HCT116 (cell line): ENCODE measurements at regions not wholly inside any gene's neighbourhood (a gene's known extent, or its start where the extent isn't known, plus 50 kb on each side); places are given as distances from the start of the nearest gene placed in this dataset.

Source experiments
- ATAC-seq: fragments of 200-7000 bp; cut with Tn5 transposase; 2 replicates; pipeline ENCODE4 v1.9.1; 2020; ENCODE audit warnings: mild to moderate bottlenecking, moderate library complexity
- BruUV-seq: library from RNA; stranded (reverse); fragments of 400-500 nt; replicated peaks from 2 replicates; lab custom pipeline; 2021; lab: Mats Ljungman, UMichigan
- CTCF ChIA-PET: fragments of 300-600 bp; sonication (Branson Sonifier 250); formaldehyde crosslinking; loops from one replicate; lab custom pipeline; 2021; ENCODE audit warnings: antibody characterized with exemption; lab: Charles Lee
- POLR2A ChIA-PET: fragments of 300-600, 350-600 bp; sonication (Branson Sonifier 250); formaldehyde crosslinking; loops from one replicate; lab custom pipeline; 2021; ENCODE audit warnings: antibody characterized with exemption; lab: Charles Lee
- RAD21 ChIA-PET, 2 experiments: fragments of 300-600 bp; sonication (Branson Sonifier 250); formaldehyde crosslinking; loops; one replicate each; lab custom pipeline; 2023; ENCODE audit warnings: low total read pairs in 2 of 2; ENCODE audit not compliant: uncharacterized antibody in 2 of 2, unreplicated experiment in 2 of 2, low non-redundant PET in 1 of 2; lab: Charles Lee
- DNase-seq: peaks from one replicate; pipeline ENCODE4 v3.0.0-alpha.2; 2010; ENCODE audit warnings: low read depth, low spot score
- H2AFZ ChIP-seq: fragments of 200-600 bp; shearing (Covaris generic), sonication (generic); 2 replicates; pipeline ENCODE4 v1.6.1; 2017; ENCODE audit warnings: low read depth, mixed run types, mixed read lengths, antibody characterized with exemption, low read length; ENCODE audit not compliant: poor library complexity, severe bottlenecking
- H3K27ac ChIP-seq: 2 replicates; pipeline ENCODE4 v1.5.1; 2012; ENCODE audit warnings: low read depth, low read length
- H3K27me3 ChIP-seq: fragments of 200-600 bp; sonication (generic); 2 replicates; pipeline ENCODE4 v1.6.1; 2016; ENCODE audit warnings: mixed run types, low read length, mixed read lengths; ENCODE audit not compliant: insufficient read depth
- H3K36me3 ChIP-seq, 2 experiments: fragments of 200-500 bp in 1 of 2; fragments of 200-600 bp in 1 of 2; sonication (Bioruptor generic) in 1 of 2; sonication (generic) in 1 of 2; 2 replicates each; pipeline versions ENCODE4 v1.5.1 to v1.6.1; 2014 to 2016; ENCODE audit warnings: low read length in 2 of 2, inconsistent platforms in 1 of 2, mixed read lengths in 1 of 2, mixed run types in 1 of 2; ENCODE audit not compliant: insufficient read depth in 2 of 2, control insufficient read depth in 1 of 2
- H3K4me1 ChIP-seq, 2 experiments: fragments of 200-600 bp in 1 of 2; sonication (generic) in 1 of 2; 2 replicates each; pipeline versions ENCODE4 v1.5.1 to v1.6.1; 2012 to 2017; ENCODE audit warnings: low read length in 2 of 2, inconsistent platforms in 1 of 2, mild to moderate bottlenecking in 1 of 2, mixed read lengths in 1 of 2, mixed run types in 1 of 2, moderate library complexity in 1 of 2; ENCODE audit not compliant: insufficient read depth in 2 of 2, control insufficient read depth in 1 of 2
- H3K4me2 ChIP-seq: fragments of 200-600 bp; sonication (generic); 2 replicates; pipeline ENCODE4 v1.6.1; 2017; ENCODE audit warnings: mixed run types, low read length, mixed read lengths
- H3K4me3 ChIP-seq, 2 experiments: fragments of 200-600 bp in 1 of 2; sonication (generic) in 1 of 2; replicated peaks in 1 of 2; 2 replicates each; pipeline ENCODE4 v1.5.1; 2011 to 2016; ENCODE audit warnings: low read length in 2 of 2, control low read depth in 1 of 2, low read depth in 1 of 2, mild to moderate bottlenecking in 1 of 2, mixed read lengths in 1 of 2, mixed run types in 1 of 2
- H3K79me2 ChIP-seq: fragments of 200-600 bp; sonication (generic); 2 replicates; pipeline ENCODE4 v1.6.1; 2017; ENCODE audit warnings: mild to moderate bottlenecking, mixed run types, low read length, moderate library complexity, mixed read lengths; ENCODE audit not compliant: insufficient read depth
- H3K9ac ChIP-seq: fragments of 200-600 bp; sonication (generic); 2 replicates; pipeline ENCODE4 v1.6.1; 2016; ENCODE audit warnings: low read length, mixed read lengths
- H3K9me2 ChIP-seq: fragments of 200-600 bp; sonication (generic), shearing (Covaris generic); 2 replicates; pipeline ENCODE4 v1.6.1; 2017; ENCODE audit warnings: mixed run types, mild to moderate bottlenecking, moderate library complexity; ENCODE audit not compliant: insufficient read depth
- H3K9me3 ChIP-seq, 2 experiments: fragments of 200-500 bp in 1 of 2; fragments of 200-600 bp in 1 of 2; sonication (Bioruptor generic) in 1 of 2; sonication (generic) in 1 of 2; 2 replicates each; pipeline ENCODE4 v1.6.1; 2014 to 2017; ENCODE audit warnings: low read length in 2 of 2, mixed read lengths in 2 of 2, inconsistent platforms in 1 of 2, low read depth in 1 of 2, mild to moderate bottlenecking in 1 of 2, mixed run types in 1 of 2, moderate library complexity in 1 of 2; ENCODE audit not compliant: control insufficient read depth in 1 of 2, insufficient read depth in 1 of 2
- H4K20me1 ChIP-seq: fragments of 200-600 bp; sonication (generic), shearing (Covaris generic); 2 replicates; pipeline ENCODE4 v1.6.1; 2017; ENCODE audit warnings: mixed run types, mild to moderate bottlenecking, moderate library complexity; ENCODE audit not compliant: insufficient read depth
- ATF3 ChIP-seq: IDR thresholded peaks from 2 replicates; pipeline ENCODE4 v1.6.1; 2012
- CBX3 ChIP-seq: IDR thresholded peaks from 2 replicates; pipeline ENCODE4 v1.6.1; 2012; ENCODE audit warnings: low read depth
- CEBPB ChIP-seq: IDR thresholded peaks from 2 replicates; pipeline ENCODE4 v1.6.1; 2012; ENCODE audit warnings: low read depth
- ELF1 ChIP-seq: IDR thresholded peaks from 2 replicates; pipeline ENCODE4 v1.6.1; 2012; ENCODE audit warnings: low read depth, borderline replicate concordance
- EZH2 ChIP-seq: fragments of 200-600 bp; sonication (generic); IDR thresholded peaks from 2 replicates; pipeline ENCODE4 v1.6.1; 2017; ENCODE audit warnings: antibody characterized with exemption, mixed run types
- FOSL1 ChIP-seq: IDR thresholded peaks from 2 replicates; pipeline ENCODE4 v1.6.1; 2012; ENCODE audit warnings: low read depth
- POLR2A ChIP-seq: IDR thresholded peaks from 2 replicates; pipeline ENCODE4 v1.7.0; 2011; ENCODE audit warnings: borderline replicate concordance; ENCODE audit not compliant: insufficient read depth, insufficient read length; ENCODE audit errors: extremely low read depth
- POLR2AphosphoS5 ChIP-seq: IDR thresholded peaks from 2 replicates; pipeline ENCODE4 v1.6.1; 2011; ENCODE audit warnings: mild to moderate bottlenecking, low read depth, low read length, moderate library complexity
- RAD21 ChIP-seq: IDR thresholded peaks from 2 replicates; pipeline ENCODE4 v1.6.1; 2012; ENCODE audit warnings: low read depth, mild to moderate bottlenecking
- REST ChIP-seq: IDR thresholded peaks from 2 replicates; pipeline ENCODE4 v1.6.1; 2012; ENCODE audit warnings: low read depth
- SIN3A ChIP-seq: IDR thresholded peaks from 2 replicates; pipeline ENCODE4 v1.6.1; 2012; ENCODE audit warnings: low read depth
- SP1 ChIP-seq: IDR thresholded peaks from 2 replicates; pipeline ENCODE4 v1.6.1; 2012; ENCODE audit warnings: low read depth
- SRF ChIP-seq: IDR thresholded peaks from 2 replicates; pipeline ENCODE4 v1.6.1; 2012; ENCODE audit warnings: low read depth
- TCF7L2 ChIP-seq: IDR thresholded peaks from 2 replicates; pipeline ENCODE4 v1.7.0; 2011; ENCODE audit warnings: borderline replicate concordance, inconsistent platforms; ENCODE audit not compliant: insufficient read depth, insufficient read length; ENCODE audit errors: extremely low read depth
- YY1 ChIP-seq: IDR thresholded peaks from 2 replicates; pipeline ENCODE4 v1.6.1; 2011; ENCODE audit warnings: low read length, low read depth, moderate library complexity, mild to moderate bottlenecking; ENCODE audit not compliant: insufficient replicate concordance; ENCODE audit errors: extremely low read depth
- ZNF274 ChIP-seq: fragments of 200-500 bp; sonication (Bioruptor generic); IDR thresholded peaks from 2 replicates; pipeline ENCODE4 v1.6.1; 2014; ENCODE audit warnings: mild to moderate bottlenecking, low read depth, low read length, inconsistent platforms
- intact Hi-C: fragments of 100-400 bp; cut with micrococcal nuclease; formaldehyde crosslinking; loops from 2 replicates; pipeline ENCODE4 v1.10.0; 2022
- TF ChIP-seq, protein P1 (sequence below): IDR thresholded peaks from 2 replicates; pipeline ENCODE4 v1.6.1; 2012
- TF ChIP-seq, protein P2 (sequence below), 3 experiments: fragments of 200-600 bp in 1 of 3; sonication (generic) in 1 of 3; IDR thresholded peaks in 2 of 3; conservative IDR thresholded peaks in 1 of 3; 2 replicates each; pipeline ENCODE4 v1.5.1; 2012 to 2017; ENCODE audit warnings: low read depth in 2 of 3, low read length in 2 of 3, antibody characterized with exemption in 1 of 3, borderline replicate concordance in 1 of 3, control low read depth in 1 of 3, mild to moderate bottlenecking in 1 of 3, mixed read lengths in 1 of 3, mixed run types in 1 of 3, moderate library complexity in 1 of 3; ENCODE audit not compliant: insufficient read depth in 1 of 3
- TF ChIP-seq, protein P3 (sequence below): IDR thresholded peaks from 2 replicates; pipeline ENCODE4 v1.6.1; 2011; ENCODE audit warnings: mild to moderate bottlenecking, low read length, moderate library complexity; ENCODE audit not compliant: insufficient replicate concordance; ENCODE audit errors: extremely low read depth

DNA sequence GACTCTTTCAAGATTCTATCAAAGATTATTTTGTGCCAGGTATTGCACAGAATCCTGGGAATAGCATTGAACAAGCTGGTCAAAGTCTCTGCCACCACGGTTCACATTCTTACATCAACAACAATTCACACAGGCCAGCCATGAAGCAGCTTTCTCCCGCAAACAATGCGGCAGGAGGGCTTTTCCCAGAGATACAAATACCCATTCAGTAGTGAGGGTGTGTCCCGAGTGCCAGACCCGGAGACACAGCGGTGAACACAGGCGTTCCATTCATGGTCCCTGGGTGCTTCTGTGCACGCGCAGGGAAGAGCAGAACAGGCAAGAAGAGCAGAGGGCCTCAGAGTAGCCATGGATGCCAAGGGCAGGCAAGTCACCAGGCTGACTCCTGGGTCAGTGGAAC lies 83.3 kb upstream of the PDE10A start:
- Histone ChIP-seq H4K20me1 (no peaks in the 10 kb centered on the region), H3K9ac (no peak overlapping the region), H3K9me2 (no peaks in the 10 kb centered on the region), H3K27me3 (no peaks in the 10 kb centered on the region), H3K9me3 (peaks cover 0 to 5% of the 10 kb centered on the region in 2 experiments; a peak in 1 of 4 replicates), H3K36me3 (no peaks in the 10 kb centered on the region), H3K4me2 (no peak overlapping the region), H3K79me2 (no peaks in the 10 kb centered on the region), H2AFZ (no peak overlapping the region), H3K4me1 (no peaks in the 10 kb centered on the region), H3K4me3 (no peak overlapping the region), H3K27ac (no peak overlapping the region)
- ChIA-PET CTCF (no interaction called here), RAD21 (no interaction called here), POLR2A (no interaction called here)
- DNase-seq (no peak), ATAC-seq (no peak)
- no TSS peak for BruUV-seq
- TF ChIP-seq ATF3, result no peak
- TF ChIP-seq SP1, result no peak
- TF ChIP-seq FOSL1, result no peak
- TF ChIP-seq, protein P1, sequence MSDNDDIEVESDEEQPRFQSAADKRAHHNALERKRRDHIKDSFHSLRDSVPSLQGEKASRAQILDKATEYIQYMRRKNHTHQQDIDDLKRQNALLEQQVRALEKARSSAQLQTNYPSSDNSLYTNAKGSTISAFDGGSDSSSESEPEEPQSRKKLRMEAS, result no peak
- TF ChIP-seq, protein P2, sequence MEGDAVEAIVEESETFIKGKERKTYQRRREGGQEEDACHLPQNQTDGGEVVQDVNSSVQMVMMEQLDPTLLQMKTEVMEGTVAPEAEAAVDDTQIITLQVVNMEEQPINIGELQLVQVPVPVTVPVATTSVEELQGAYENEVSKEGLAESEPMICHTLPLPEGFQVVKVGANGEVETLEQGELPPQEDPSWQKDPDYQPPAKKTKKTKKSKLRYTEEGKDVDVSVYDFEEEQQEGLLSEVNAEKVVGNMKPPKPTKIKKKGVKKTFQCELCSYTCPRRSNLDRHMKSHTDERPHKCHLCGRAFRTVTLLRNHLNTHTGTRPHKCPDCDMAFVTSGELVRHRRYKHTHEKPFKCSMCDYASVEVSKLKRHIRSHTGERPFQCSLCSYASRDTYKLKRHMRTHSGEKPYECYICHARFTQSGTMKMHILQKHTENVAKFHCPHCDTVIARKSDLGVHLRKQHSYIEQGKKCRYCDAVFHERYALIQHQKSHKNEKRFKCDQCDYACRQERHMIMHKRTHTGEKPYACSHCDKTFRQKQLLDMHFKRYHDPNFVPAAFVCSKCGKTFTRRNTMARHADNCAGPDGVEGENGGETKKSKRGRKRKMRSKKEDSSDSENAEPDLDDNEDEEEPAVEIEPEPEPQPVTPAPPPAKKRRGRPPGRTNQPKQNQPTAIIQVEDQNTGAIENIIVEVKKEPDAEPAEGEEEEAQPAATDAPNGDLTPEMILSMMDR (IDR thresholded peaks at IDR 0.05 in 2 of 3, conservative IDR thresholded peaks at IDR 0.05 in 1 of 3; ENCODE audit: borderline replicate concordance in 1 of 3, insufficient read depth in 1 of 3, low read depth in 2 of 3, low read length in 2 of 3), result no peak
- TF ChIP-seq SIN3A, result no peak
- TF ChIP-seq SRF, result no peak
- TF ChIP-seq YY1, result no peak
- TF ChIP-seq REST, result no peak
- TF ChIP-seq ZNF274, result no peak
- TF ChIP-seq CEBPB, result no peak
- no peak for TF ChIP-seq POLR2A
- no peak for TF ChIP-seq TCF7L2
- TF ChIP-seq RAD21, result no peak
- TF ChIP-seq, protein P3, sequence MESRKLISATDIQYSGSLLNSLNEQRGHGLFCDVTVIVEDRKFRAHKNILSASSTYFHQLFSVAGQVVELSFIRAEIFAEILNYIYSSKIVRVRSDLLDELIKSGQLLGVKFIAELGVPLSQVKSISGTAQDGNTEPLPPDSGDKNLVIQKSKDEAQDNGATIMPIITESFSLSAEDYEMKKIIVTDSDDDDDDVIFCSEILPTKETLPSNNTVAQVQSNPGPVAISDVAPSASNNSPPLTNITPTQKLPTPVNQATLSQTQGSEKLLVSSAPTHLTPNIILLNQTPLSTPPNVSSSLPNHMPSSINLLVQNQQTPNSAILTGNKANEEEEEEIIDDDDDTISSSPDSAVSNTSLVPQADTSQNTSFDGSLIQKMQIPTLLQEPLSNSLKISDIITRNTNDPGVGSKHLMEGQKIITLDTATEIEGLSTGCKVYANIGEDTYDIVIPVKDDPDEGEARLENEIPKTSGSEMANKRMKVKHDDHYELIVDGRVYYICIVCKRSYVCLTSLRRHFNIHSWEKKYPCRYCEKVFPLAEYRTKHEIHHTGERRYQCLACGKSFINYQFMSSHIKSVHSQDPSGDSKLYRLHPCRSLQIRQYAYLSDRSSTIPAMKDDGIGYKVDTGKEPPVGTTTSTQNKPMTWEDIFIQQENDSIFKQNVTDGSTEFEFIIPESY, result no peak
- no peak for TF ChIP-seq POLR2AphosphoS5
- TF ChIP-seq CBX3, result no peak
- no peak for TF ChIP-seq EZH2
- no peak for TF ChIP-seq ELF1
- intact Hi-C loops, result no loop called here
